ENCODE measurements at regions not wholly inside any gene's neighbourhood (a gene's known extent, or its start where the extent isn't known, plus 50 kb on each side); places are given as distances from the start of the nearest gene placed in this dataset.

- no peak for TF ChIP-seq POLR2A (IDR thresholded peaks at IDR 0.05)
- TF ChIP-seq CTCF (IDR thresholded peaks at IDR 0.05) = no peak
Observed at GRCh38 chr6:105691081-105691480, 288.2 kb upstream of the PREP start.

All from body of pancreas (tissue), 4 donors.